ENCODE measurements at regions not wholly inside any gene's neighbourhood (a gene's known extent, or its start where the extent isn't known, plus 50 kb on each side); places are given as distances from the start of the nearest gene placed in this dataset.

GRCh38 chr1:105872817-105873216 lies 1183.7 kb upstream of the PRMT6 start:
- in situ Hi-C loops (cut with HindIII; ENCODE audit: low sequenced_read_pairs): no loop called here
- TF ChIP-seq CTCF (IDR thresholded peaks at IDR 0.05; ENCODE audit: low read depth, low read length): no peak
- no peak for DNase-seq (ENCODE audit: low read depth, low spot score)
- H3K4me3 ChIP-seq (ENCODE audit: low read depth, low read length): no peak overlapping the region

GRCh38 chr1:105874621-105875020 lies 1181.9 kb upstream of the PRMT6 start:
- no peak for TF ChIP-seq CTCF (IDR thresholded peaks at IDR 0.05; ENCODE audit: low read depth, low read length)
- in situ Hi-C loops (cut with HindIII; ENCODE audit: low sequenced_read_pairs): no loop called here
- no peak for DNase-seq (ENCODE audit: low read depth, low spot score)
- H3K4me3 ChIP-seq (ENCODE audit: low read depth, low read length): no peak overlapping the region

GRCh38 chr1:105886309-105886708 lies 1170.2 kb upstream of the PRMT6 start:
- H3K4me3 ChIP-seq (ENCODE audit: low read depth, low read length): no peak overlapping the region
- in situ Hi-C loops (cut with HindIII; ENCODE audit: low sequenced_read_pairs): no loop called here
- no peak for TF ChIP-seq CTCF (IDR thresholded peaks at IDR 0.05; ENCODE audit: low read depth, low read length)
- DNase-seq (ENCODE audit: low read depth, low spot score): no peak

GRCh38 chr1:105891308-105891707 lies 1165.2 kb upstream of the PRMT6 start:
- in situ Hi-C loops (cut with HindIII; ENCODE audit: low sequenced_read_pairs): no loop called here
- TF ChIP-seq CTCF (IDR thresholded peaks at IDR 0.05; ENCODE audit: low read depth, low read length): no peak

GRCh38 chr1:105894006-105894405 lies 1162.5 kb upstream of the PRMT6 start:
- no peak for DNase-seq (ENCODE audit: low read depth, low spot score)
- H3K4me3 ChIP-seq (ENCODE audit: low read depth, low read length): no peak overlapping the region
- in situ Hi-C loops (cut with HindIII; ENCODE audit: low sequenced_read_pairs): no loop called here
- no peak for TF ChIP-seq CTCF (IDR thresholded peaks at IDR 0.05; ENCODE audit: low read depth, low read length)

More at GRCh38 chr1:105891308-105891707, 1165.2 kb upstream of the PRMT6 start:
- no peak for DNase-seq (ENCODE audit: low read depth, low spot score)
- H3K4me3 ChIP-seq (ENCODE audit: low read depth, low read length): no peak overlapping the region

- in situ Hi-C loops (cut with HindIII; ENCODE audit: low sequenced_read_pairs): no loop called here
- no peak overlapping the region for H3K4me3 ChIP-seq (ENCODE audit: low read depth, low read length)
- no peak for TF ChIP-seq CTCF (IDR thresholded peaks at IDR 0.05; ENCODE audit: low read depth, low read length)
- DNase-seq (ENCODE audit: low read depth, low spot score): no peak
Measured at GRCh38 chr1:105909811-105910210, 1146.7 kb upstream of the PRMT6 start.

- in situ Hi-C loops (cut with HindIII; ENCODE audit: low sequenced_read_pairs): no loop called here
- H3K4me3 ChIP-seq (ENCODE audit: low read depth, low read length): no peak overlapping the region
- no peak for DNase-seq (ENCODE audit: low read depth, low spot score)
- TF ChIP-seq CTCF (IDR thresholded peaks at IDR 0.05; ENCODE audit: low read depth, low read length): no peak
Measured at GRCh38 chr1:105914403-105914802, 1142.1 kb upstream of the PRMT6 start.

Measured in astrocyte of the spinal cord (primary cell).